Left ventricle myocardium inferior (tissue), 1 donor: ENCODE measurements at regions not wholly inside any gene's neighbourhood (a gene's known extent, or its start where the extent isn't known, plus 50 kb on each side); places are given as distances from the start of the nearest gene placed in this dataset.

Experiments used
- DNase-seq: peaks from one replicate; pipeline ENCODE4 v3.0.0-alpha.2; 2020
- H3K27ac ChIP-seq: fragments of 200-600 bp; replicated peaks from 2 replicates; pipeline ENCODE4 v1.8.0; 2021
- H3K27me3 ChIP-seq: fragments of 200-600 bp; 2 replicates; pipeline ENCODE4 v1.8.0; 2021; ENCODE audit warnings: low read depth
- H3K36me3 ChIP-seq: fragments of 200-600 bp; 2 replicates; pipeline ENCODE4 v1.8.0; 2021
- H3K4me1 ChIP-seq: fragments of 200-600 bp; 2 replicates; pipeline ENCODE4 v1.8.0; 2021
- H3K4me3 ChIP-seq: fragments of 200-600 bp; 2 replicates; pipeline ENCODE4 v1.8.0; 2021; ENCODE audit warnings: mild to moderate bottlenecking, moderate library complexity
- H3K9me3 ChIP-seq: fragments of 200-600 bp; replicated peaks from 2 replicates; pipeline ENCODE4 v1.8.0; 2021
- intact Hi-C: fragments of 100-400 bp; cut with micrococcal nuclease; formaldehyde crosslinking; loops from one replicate; pipeline ENCODE4 v1.11.0; 2022
- TF ChIP-seq, protein P1 (sequence below): fragments of 200-600 bp; IDR thresholded peaks from 2 replicates; pipeline ENCODE4 v1.8.0; 2021; ENCODE audit warnings: antibody characterized with exemption, mild to moderate bottlenecking, borderline replicate concordance
- donor health status: DM: no; HTN: yes; CAD: no; lungs with severe emphysema.

DNA sequence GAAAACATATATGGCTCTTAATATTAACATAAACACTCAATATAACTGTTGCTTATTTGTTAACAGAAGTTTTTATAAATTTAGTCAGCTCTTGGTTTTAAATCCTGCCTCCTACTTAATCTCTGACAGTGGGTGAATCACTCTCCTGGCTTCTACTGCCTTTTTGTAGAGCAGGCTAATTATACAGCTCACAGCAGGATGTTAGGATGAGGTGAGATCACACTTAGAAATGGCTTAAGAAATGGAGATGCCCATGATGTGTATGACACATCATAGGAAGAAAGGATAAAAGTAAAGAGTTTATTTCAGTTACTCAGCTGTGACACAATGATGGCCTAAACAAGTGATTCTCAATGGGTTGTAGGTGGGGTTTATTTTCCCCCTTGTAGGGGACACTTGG is 345.6 kb downstream of the SPRY2 start:
- no peak for DNase-seq
- Histone ChIP-seq H3K27me3 (no peaks in the 10 kb centered on the region), H3K4me3 (no peak overlapping the region), H3K4me1 (no peaks in the 10 kb centered on the region), H3K36me3 (no peaks in the 10 kb centered on the region), H3K9me3 (peaks cover 4% of the 10 kb centered on the region), H3K27ac (no peak overlapping the region)
- TF ChIP-seq, protein P1, sequence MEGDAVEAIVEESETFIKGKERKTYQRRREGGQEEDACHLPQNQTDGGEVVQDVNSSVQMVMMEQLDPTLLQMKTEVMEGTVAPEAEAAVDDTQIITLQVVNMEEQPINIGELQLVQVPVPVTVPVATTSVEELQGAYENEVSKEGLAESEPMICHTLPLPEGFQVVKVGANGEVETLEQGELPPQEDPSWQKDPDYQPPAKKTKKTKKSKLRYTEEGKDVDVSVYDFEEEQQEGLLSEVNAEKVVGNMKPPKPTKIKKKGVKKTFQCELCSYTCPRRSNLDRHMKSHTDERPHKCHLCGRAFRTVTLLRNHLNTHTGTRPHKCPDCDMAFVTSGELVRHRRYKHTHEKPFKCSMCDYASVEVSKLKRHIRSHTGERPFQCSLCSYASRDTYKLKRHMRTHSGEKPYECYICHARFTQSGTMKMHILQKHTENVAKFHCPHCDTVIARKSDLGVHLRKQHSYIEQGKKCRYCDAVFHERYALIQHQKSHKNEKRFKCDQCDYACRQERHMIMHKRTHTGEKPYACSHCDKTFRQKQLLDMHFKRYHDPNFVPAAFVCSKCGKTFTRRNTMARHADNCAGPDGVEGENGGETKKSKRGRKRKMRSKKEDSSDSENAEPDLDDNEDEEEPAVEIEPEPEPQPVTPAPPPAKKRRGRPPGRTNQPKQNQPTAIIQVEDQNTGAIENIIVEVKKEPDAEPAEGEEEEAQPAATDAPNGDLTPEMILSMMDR, result no peak
- intact Hi-C loops, result no loop called here

DNA sequence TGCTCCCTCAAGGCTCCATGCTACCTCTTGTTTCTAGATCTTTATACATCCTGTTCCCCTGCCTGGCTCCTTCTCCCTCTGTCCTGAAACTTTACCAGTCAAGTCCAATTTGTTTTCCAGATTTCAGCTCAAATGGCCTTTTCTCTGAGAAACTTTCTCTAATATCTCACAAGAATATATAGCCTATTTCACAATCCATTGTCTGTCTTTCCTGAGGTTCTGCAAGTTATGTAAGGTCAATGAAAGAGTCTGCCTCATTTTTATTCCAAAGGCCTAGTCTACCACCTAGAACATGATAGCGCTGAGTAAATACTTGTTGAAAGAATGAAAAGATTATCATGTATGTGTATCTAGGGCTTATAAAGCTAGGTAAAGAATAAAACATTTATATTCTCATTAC is 348.8 kb downstream of the SPRY2 start:
- intact Hi-C loops, result no loop called here
- no peaks in the 10 kb centered on the region for H3K36me3 ChIP-seq
- TF ChIP-seq, protein P1, result no peak
- peaks cover 4% of the 10 kb centered on the region for H3K9me3 ChIP-seq
- no peak for DNase-seq
- H3K4me3 ChIP-seq, result no peak overlapping the region
- H3K27me3 ChIP-seq, result no peaks in the 10 kb centered on the region
- no peaks in the 10 kb centered on the region for H3K4me1 ChIP-seq
- H3K27ac ChIP-seq, result no peak overlapping the region

DNA sequence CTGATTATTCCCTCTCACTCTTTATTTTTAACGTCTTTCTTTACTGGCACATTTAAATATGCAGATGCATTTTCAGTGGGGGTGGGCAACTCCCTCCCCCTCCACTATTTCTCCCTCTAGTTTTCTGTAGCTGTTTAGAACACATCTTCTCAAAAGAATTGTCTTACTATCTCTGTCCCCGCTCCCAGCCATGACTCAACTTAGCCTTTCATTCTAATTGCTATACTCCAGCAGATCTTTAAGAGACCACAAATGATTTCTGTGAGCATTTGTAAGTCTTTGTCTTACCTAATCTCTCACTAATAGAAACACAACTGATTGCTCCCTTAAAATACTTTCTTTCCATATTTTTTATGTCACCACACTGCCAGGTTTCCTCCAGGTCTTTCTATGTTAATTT is 350.9 kb downstream of the SPRY2 start:
- H3K4me1 ChIP-seq, result no peaks in the 10 kb centered on the region
- intact Hi-C loops, result no loop called here
- H3K36me3 ChIP-seq, result no peaks in the 10 kb centered on the region
- H3K27ac ChIP-seq, result no peak overlapping the region
- H3K27me3 ChIP-seq, result no peaks in the 10 kb centered on the region
- DNase-seq, result no peak
- TF ChIP-seq, protein P1, result no peak
- H3K9me3 ChIP-seq, result no peaks in the 10 kb centered on the region
- H3K4me3 ChIP-seq, result no peak overlapping the region

DNA sequence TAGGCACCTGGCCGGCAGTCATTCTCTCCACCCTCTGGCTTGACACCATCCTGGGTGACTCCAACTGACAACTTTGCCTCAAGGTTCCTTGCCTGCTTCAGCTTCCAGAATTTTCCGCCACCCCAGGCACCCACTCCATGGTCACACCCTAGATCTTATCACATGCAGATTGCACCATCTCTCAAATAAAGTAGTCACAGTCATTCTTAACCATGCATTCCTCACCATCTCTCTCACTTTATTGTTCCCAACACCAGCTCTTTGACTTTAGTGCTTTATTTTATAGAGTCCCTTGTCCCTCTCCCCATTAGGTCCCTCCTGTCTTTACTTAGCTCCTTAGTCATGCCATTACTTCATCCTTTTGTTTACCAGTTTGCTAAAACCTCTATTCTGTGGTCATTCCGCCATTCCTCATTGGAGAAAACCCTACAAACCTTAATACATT is 351.7 kb downstream of the SPRY2 start:
- H3K4me1 ChIP-seq, result no peaks in the 10 kb centered on the region
- TF ChIP-seq, protein P1, result no peak
- no peak overlapping the region for H3K4me3 ChIP-seq
- no peak for DNase-seq
- no peak overlapping the region for H3K27ac ChIP-seq
- H3K36me3 ChIP-seq, result no peaks in the 10 kb centered on the region
- H3K9me3 ChIP-seq, result no peaks in the 10 kb centered on the region
- intact Hi-C loops, result no loop called here
- H3K27me3 ChIP-seq, result no peaks in the 10 kb centered on the region

DNA sequence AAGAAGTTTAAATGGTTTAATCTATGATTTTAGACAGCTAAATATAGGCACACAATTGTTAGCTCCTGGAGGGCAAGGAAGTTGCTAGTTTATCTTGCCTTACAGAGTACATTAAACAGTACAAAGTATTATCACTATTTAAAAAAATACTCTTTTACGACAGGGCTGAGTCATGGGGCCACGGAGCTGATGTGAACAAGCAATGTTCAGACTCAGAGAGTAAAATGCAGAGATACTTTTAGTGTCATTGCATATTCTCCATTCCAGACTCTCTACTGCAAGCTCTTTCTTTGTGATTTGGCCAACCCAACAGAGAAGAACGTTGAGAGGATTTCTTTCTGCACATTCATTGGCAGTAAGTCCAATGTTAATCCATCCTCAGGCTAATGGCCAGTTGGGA is 352.4 kb downstream of the SPRY2 start:
- no peak for DNase-seq
- Histone ChIP-seq H3K27ac (no peak overlapping the region), H3K36me3 (no peaks in the 10 kb centered on the region), H3K4me3 (no peak overlapping the region), H3K4me1 (no peaks in the 10 kb centered on the region), H3K27me3 (no peaks in the 10 kb centered on the region), H3K9me3 (no peaks in the 10 kb centered on the region)
- intact Hi-C loops, result no loop called here
- TF ChIP-seq, protein P1, result no peak

DNA sequence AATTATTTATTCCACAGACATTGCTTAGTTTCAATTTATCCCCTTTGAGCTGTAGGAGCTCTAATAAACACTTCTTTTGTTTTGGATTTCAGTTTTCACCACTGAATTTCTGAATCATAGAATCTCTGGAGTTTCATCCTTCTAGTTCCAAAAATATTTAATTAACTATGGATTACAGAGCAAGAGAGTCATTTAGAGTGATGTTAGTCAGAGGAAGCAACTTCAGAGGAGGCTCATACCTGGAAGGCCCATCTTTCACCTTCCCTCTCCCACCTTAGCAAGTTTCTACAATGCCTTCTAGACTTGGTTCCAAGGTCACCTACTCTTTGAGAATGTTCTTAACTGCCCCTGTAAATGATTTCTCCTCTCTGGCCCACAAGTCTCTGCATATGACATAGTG is 353.2 kb downstream of the SPRY2 start:
- no peak overlapping the region for H3K4me3 ChIP-seq
- DNase-seq, result no peak
- intact Hi-C loops, result no loop called here
- TF ChIP-seq, protein P1, result no peak
- H3K4me1 ChIP-seq, result no peaks in the 10 kb centered on the region
- no peaks in the 10 kb centered on the region for H3K36me3 ChIP-seq
- H3K9me3 ChIP-seq, result no peaks in the 10 kb centered on the region
- no peaks in the 10 kb centered on the region for H3K27me3 ChIP-seq
- no peak overlapping the region for H3K27ac ChIP-seq
